ENCODE measurements at regions not wholly inside any gene's neighbourhood (a gene's known extent, or its start where the extent isn't known, plus 50 kb on each side); places are given as distances from the start of the nearest gene placed in this dataset.

DNA sequence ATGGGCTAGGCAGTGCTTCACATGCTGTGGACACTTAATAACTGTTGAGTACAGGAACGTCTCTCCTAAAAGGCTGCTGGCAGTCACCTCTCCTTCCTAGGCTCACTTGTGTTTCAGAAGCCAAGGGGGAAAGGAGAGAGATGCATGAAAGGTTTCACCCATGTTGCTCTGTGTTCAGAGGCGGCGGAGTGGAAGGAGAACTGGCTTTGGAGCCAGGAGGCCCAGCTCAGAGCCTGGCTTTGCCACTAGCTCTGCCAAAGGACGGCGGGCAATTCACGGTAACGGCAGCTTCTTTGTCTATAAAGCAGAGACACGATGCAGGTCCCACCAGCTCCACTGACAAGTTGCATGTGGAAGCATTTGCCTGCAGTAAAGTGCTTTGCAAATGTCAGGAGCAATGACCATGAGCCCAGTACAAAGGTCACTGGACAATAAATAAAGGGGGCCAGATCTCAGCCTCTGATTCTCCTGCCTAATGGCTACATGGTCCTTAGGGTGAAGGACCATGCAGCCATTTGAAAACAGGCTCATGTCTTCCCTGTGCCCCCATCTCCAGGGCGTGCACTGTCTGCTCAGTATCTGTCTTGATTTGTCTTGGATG is 171.7 kb upstream of the TLE3 start:
- Histone ChIP-seq H3K36me3 (replicated peaks; ENCODE audit: insufficient read depth, low read depth) (no peaks in the 10 kb centered on the region), H3K9me3 (ENCODE audit: low read depth) (no peaks in the 10 kb centered on the region), H2AFZ (no peak overlapping the region), H3K27ac (no peak overlapping the region), H3K27me3 (no peaks in the 10 kb centered on the region), H3K4me1 (ENCODE audit: insufficient read depth) (peaks cover 11% of the 10 kb centered on the region), H3K4me2 (no peak overlapping the region), H3K79me2 (no peaks in the 10 kb centered on the region), H3K4me3 (no peak overlapping the region), H4K20me1 (ENCODE audit: insufficient read depth, poor library complexity, severe bottlenecking) (no peaks in the 10 kb centered on the region), H3K9me2 (replicated peaks; ENCODE audit: insufficient read depth) (no peaks in the 10 kb centered on the region)
- 81% methylated on average over 9 of the region's 9 CpGs for WGBS (ENCODE audit: low lambda C conversion rate, missing lambda C conversion rate)
- TF ChIP-seq, protein P1, sequence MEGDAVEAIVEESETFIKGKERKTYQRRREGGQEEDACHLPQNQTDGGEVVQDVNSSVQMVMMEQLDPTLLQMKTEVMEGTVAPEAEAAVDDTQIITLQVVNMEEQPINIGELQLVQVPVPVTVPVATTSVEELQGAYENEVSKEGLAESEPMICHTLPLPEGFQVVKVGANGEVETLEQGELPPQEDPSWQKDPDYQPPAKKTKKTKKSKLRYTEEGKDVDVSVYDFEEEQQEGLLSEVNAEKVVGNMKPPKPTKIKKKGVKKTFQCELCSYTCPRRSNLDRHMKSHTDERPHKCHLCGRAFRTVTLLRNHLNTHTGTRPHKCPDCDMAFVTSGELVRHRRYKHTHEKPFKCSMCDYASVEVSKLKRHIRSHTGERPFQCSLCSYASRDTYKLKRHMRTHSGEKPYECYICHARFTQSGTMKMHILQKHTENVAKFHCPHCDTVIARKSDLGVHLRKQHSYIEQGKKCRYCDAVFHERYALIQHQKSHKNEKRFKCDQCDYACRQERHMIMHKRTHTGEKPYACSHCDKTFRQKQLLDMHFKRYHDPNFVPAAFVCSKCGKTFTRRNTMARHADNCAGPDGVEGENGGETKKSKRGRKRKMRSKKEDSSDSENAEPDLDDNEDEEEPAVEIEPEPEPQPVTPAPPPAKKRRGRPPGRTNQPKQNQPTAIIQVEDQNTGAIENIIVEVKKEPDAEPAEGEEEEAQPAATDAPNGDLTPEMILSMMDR (IDR thresholded peaks at IDR 0.05; ENCODE audit: poor library complexity): no peak
- no peak for TF ChIP-seq EZH2phosphoT487 (IDR thresholded peaks at IDR 0.05; ENCODE audit: low read depth, severe bottlenecking, unreplicated experiment)
- TF ChIP-seq EZH2 (IDR thresholded peaks at IDR 0.05; ENCODE audit: borderline replicate concordance): no peak
- no peak for DNase-seq (ENCODE audit: low spot score)

DNA sequence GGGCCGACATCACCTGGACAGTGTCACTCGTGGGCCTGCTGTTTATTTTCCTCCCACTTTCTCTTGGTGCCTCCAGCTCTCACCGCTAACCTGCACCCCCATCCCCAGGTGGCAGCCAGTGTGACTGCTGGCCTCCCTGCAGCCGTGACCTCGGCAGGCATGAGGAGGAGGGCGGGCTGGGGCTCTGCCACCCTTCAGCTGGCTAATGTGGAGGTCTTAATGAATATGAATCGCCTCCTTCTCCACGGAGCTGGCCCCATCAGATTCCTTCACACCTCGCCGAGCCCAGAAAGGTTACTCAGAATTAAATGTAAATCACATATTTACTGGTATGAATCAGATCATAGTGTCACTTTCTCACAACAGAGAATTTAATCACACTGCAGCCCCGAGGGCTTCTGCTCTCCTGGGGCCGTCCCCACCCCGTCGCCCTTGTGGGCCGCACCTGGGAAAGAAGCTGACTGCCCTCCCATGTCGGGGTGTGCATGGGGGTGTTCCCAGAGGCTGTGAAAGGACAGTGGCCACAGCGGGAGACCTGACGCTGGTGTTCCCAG is 171.1 kb upstream of the TLE3 start:
- H3K9me3 ChIP-seq (ENCODE audit: low read depth): no peaks in the 10 kb centered on the region

DNA sequence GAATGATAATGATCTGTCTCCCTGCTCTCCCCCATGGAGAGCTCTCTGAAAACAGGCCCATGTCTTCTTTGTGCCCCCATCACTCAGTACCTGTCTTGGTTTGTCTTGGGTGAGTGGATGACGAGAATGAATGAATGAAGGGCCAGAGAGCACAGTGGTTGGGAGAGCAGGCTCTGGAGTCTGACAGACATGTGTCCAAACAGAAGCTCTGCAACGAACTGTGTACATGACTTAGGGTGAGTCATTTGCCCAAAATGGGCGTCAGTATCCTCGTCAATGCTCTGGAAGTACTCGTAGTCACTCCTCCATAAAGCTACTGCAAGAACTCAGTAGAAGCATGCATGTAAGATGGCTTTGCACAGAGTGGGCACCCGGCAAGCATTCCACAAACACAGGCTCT is 170.2 kb upstream of the TLE3 start:
- no peaks in the 10 kb centered on the region for H3K9me3 ChIP-seq (ENCODE audit: low read depth)
- DNase-seq (ENCODE audit: low spot score): no peak
- no peak overlapping the region for H3K4me3 ChIP-seq
- peaks cover 15% of the 10 kb centered on the region for H3K4me1 ChIP-seq (ENCODE audit: insufficient read depth)
- H2AFZ ChIP-seq: no peak overlapping the region
- H3K27me3 ChIP-seq: no peaks in the 10 kb centered on the region
- H3K79me2 ChIP-seq: no peaks in the 10 kb centered on the region
- H3K9me2 ChIP-seq (replicated peaks; ENCODE audit: insufficient read depth): no peaks in the 10 kb centered on the region
- H3K27ac ChIP-seq: no peak overlapping the region
- no peaks in the 10 kb centered on the region for H4K20me1 ChIP-seq (ENCODE audit: insufficient read depth, poor library complexity, severe bottlenecking)
- 82% methylated on average over 6 of the region's 6 CpGs for WGBS (ENCODE audit: low lambda C conversion rate, missing lambda C conversion rate)
- no peak overlapping the region for H3K4me2 ChIP-seq
- TF ChIP-seq, protein P1 (IDR thresholded peaks at IDR 0.05; ENCODE audit: poor library complexity): no peak
- TF ChIP-seq EZH2phosphoT487 (IDR thresholded peaks at IDR 0.05; ENCODE audit: low read depth, severe bottlenecking, unreplicated experiment): no peak
- TF ChIP-seq EZH2 (IDR thresholded peaks at IDR 0.05; ENCODE audit: borderline replicate concordance): no peak
- H3K36me3 ChIP-seq (replicated peaks; ENCODE audit: insufficient read depth, low read depth): no peaks in the 10 kb centered on the region

More for the DNA sequence above, 171.1 kb upstream of the TLE3 start:
- Histone ChIP-seq H4K20me1 (ENCODE audit: insufficient read depth, poor library complexity, severe bottlenecking) (no peaks in the 10 kb centered on the region), H3K79me2 (no peaks in the 10 kb centered on the region), H3K4me1 (ENCODE audit: insufficient read depth) (peaks cover 14% of the 10 kb centered on the region), H3K4me2 (no peak overlapping the region), H3K36me3 (replicated peaks; ENCODE audit: insufficient read depth, low read depth) (no peaks in the 10 kb centered on the region), H3K27me3 (no peaks in the 10 kb centered on the region), H3K27ac (no peak overlapping the region), H3K4me3 (no peak overlapping the region), H3K9me2 (replicated peaks; ENCODE audit: insufficient read depth) (no peaks in the 10 kb centered on the region), H2AFZ (no peak overlapping the region)
- no peak for DNase-seq (ENCODE audit: low spot score)
- 69% methylated on average over 18 of the region's 18 CpGs for WGBS (ENCODE audit: low lambda C conversion rate, missing lambda C conversion rate)
- TF ChIP-seq, protein P1 (IDR thresholded peaks at IDR 0.05; ENCODE audit: poor library complexity): no peak
- no peak for TF ChIP-seq EZH2phosphoT487 (IDR thresholded peaks at IDR 0.05; ENCODE audit: low read depth, severe bottlenecking, unreplicated experiment)
- TF ChIP-seq EZH2 (IDR thresholded peaks at IDR 0.05; ENCODE audit: borderline replicate concordance): no peak

Data from hepatocyte (in vitro differentiated cells).